K562 (cell line): ENCODE measurements at regions not wholly inside any gene's neighbourhood (a gene's known extent, or its start where the extent isn't known, plus 50 kb on each side); places are given as distances from the start of the nearest gene placed in this dataset.

Source experiments
- ATAC-seq: fragments of 200-7000 bp; cut with Tn5 transposase; 3 replicates; pipeline ENCODE4 v1.9.1; 2020; ENCODE audit warnings: moderate library complexity
- BruUV-seq: library from RNA; stranded (reverse); fragments of 400-500 nt; replicated peaks from 2 replicates; lab custom pipeline; 2021; lab: Mats Ljungman, UMichigan
- CTCF ChIA-PET: fragments of 300-600 bp; formaldehyde crosslinking; extraction: SDS; loops from one replicate; lab custom pipeline; 2021; ENCODE audit warnings: low intra/inter-chr PET ratio; lab: Yijun Ruan, JAX
- POLR2A ChIA-PET: fragments of 300-600, 350-650 bp; sonication (Branson Sonifier 250); formaldehyde crosslinking; extraction: SDS; loops from one replicate; lab custom pipeline; 2021; ENCODE audit warnings: antibody characterized with exemption, inconsistent platforms; lab: Yijun Ruan, JAX
- DNase-seq, 4 experiments: peaks; one replicate each; pipeline versions ENCODE4 v3.0.0 to v3.0.0-alpha.2; 2011 to 2018; ENCODE audit warnings: low spot score in 3 of 4, mixed read lengths in 3 of 4; ENCODE audit errors: extremely low read depth in 1 of 4
- FAIRE-seq: peaks from 2 replicates; lab custom pipeline; 2011; peaks lifted over from hg19 to GRCh38; lab: Jason Lieb, UNC
- H2AFZ ChIP-seq: 2 replicates; pipeline ENCODE4 v1.6.0; 2011; ENCODE audit warnings: low read depth, low read length, control low read depth, inconsistent platforms
- H3K27ac ChIP-seq: fragments of 200-600 bp; 3 replicates; pipeline ENCODE4 v1.8.0; 2011; ENCODE audit warnings: low read depth, mild to moderate bottlenecking, control low read depth, inconsistent platforms, low read length, moderate library complexity, mixed read lengths; ENCODE audit errors: extremely low read depth
- H3K27me3 ChIP-seq, 2 experiments: fragments of 300-600 bp in 1 of 2; 2 replicates in 1 of 2; 3 replicates in 1 of 2; pipeline versions ENCODE4 v1.6.0 to v1.8.0; 2011; ENCODE audit warnings: inconsistent platforms in 2 of 2, low read length in 2 of 2, mild to moderate bottlenecking in 1 of 2, mixed read lengths in 1 of 2, moderate library complexity in 1 of 2; ENCODE audit not compliant: control insufficient read depth in 2 of 2, insufficient read depth in 2 of 2
- H3K36me3 ChIP-seq: fragments of 300-600 bp; 3 replicates; pipeline ENCODE4 v1.8.0; 2011; ENCODE audit warnings: mild to moderate bottlenecking, low read length, inconsistent platforms; ENCODE audit not compliant: control insufficient read depth, insufficient read depth
- H3K4me1 ChIP-seq, 2 experiments: fragments of 200-600 bp in 1 of 2; replicated peaks in 1 of 2; 2 replicates in 1 of 2; 3 replicates in 1 of 2; pipeline versions ENCODE4 v1.5.1 to v1.8.0; 2011; ENCODE audit warnings: inconsistent platforms in 2 of 2, low read length in 2 of 2, mild to moderate bottlenecking in 1 of 2, mixed read lengths in 1 of 2, moderate library complexity in 1 of 2; ENCODE audit not compliant: control insufficient read depth in 2 of 2, insufficient read depth in 2 of 2
- H3K4me2 ChIP-seq: 2 replicates; pipeline ENCODE4 v1.6.1; 2011; ENCODE audit warnings: low read length, control low read depth, inconsistent platforms, mixed read lengths; ENCODE audit not compliant: insufficient read depth
- H3K4me3 ChIP-seq: fragments of 200-600 bp; sonication (generic), shearing (Covaris generic); 2 replicates; pipeline ENCODE4 v1.5.1; 2016; ENCODE audit warnings: control low read depth, inconsistent platforms
- H3K79me2 ChIP-seq: fragments of 200-600 bp; 3 replicates; pipeline ENCODE4 v1.8.0; 2011; ENCODE audit warnings: low read length, inconsistent platforms; ENCODE audit not compliant: control insufficient read depth, insufficient read depth
- H3K9ac ChIP-seq, 2 experiments: 2 replicates each; pipeline versions ENCODE4 v1.6.0 to v1.6.1; 2011; ENCODE audit warnings: low read depth in 2 of 2, low read length in 2 of 2, control low read depth in 1 of 2, inconsistent platforms in 1 of 2, mild to moderate bottlenecking in 1 of 2, mixed read lengths in 1 of 2; ENCODE audit not compliant: insufficient read depth in 1 of 2
- H3K9me1 ChIP-seq: one replicate; pipeline ENCODE4 v1.6.0; 2011; ENCODE audit warnings: inconsistent platforms, mild to moderate bottlenecking, low read length, moderate library complexity; ENCODE audit not compliant: control insufficient read depth, insufficient read depth
- H3K9me3 ChIP-seq: replicated peaks from 2 replicates; pipeline ENCODE4 v1.5.1; 2011; ENCODE audit warnings: low read depth, low read length, inconsistent platforms; ENCODE audit not compliant: control insufficient read depth, insufficient read depth
- H4K20me1 ChIP-seq: replicated peaks from 2 replicates; pipeline ENCODE4 v1.6.1; 2011; ENCODE audit warnings: low read length, inconsistent platforms, mixed read lengths; ENCODE audit not compliant: control insufficient read depth, insufficient read depth
- CEBPG ChIP-seq, 3 experiments: fragments of 200-800 bp in 1 of 3; sonication (Bioruptor generic) in 1 of 3; sonication (generic) in 1 of 3; formaldehyde crosslinking in 1 of 3; IDR thresholded peaks in 2 of 3; conservative IDR thresholded peaks in 1 of 3; 2 replicates each; pipeline versions ENCODE4 v1.6.1 to v1.8.0; 2016 to 2022; ENCODE audit warnings: missing compliant biosample characterization in 2 of 3, missing genetic modification characterization in 2 of 3, mild to moderate bottlenecking in 1 of 3, missing genetic modification reagents in 1 of 3
- CSDE1 ChIP-seq, 2 experiments: fragments of 450-650 bp; IDR thresholded peaks; 2 replicates each; pipeline ENCODE4 v1.6.1; 2016; ENCODE audit warnings: mild to moderate bottlenecking in 1 of 2
- EP400 ChIP-seq: fragments of 450-650 bp; IDR thresholded peaks from 2 replicates; pipeline ENCODE4 v1.6.1; 2017; ENCODE audit warnings: antibody characterized with exemption, mild to moderate bottlenecking, moderate library complexity
- GATAD2B ChIP-seq: fragments of 450-650 bp; IDR thresholded peaks from 2 replicates; pipeline ENCODE4 v1.6.1; 2017; ENCODE audit warnings: mild to moderate bottlenecking, borderline replicate concordance
- SNIP1 ChIP-seq: fragments of 450-650 bp; IDR thresholded peaks from 2 replicates; pipeline ENCODE4 v1.7.1; 2017; ENCODE audit warnings: low read depth, mild to moderate bottlenecking
- ZNF41 ChIP-seq: fragments of 250-450 bp; sonication (Bioruptor Pico); conservative IDR thresholded peaks from 2 replicates; pipeline ENCODE4 v1.4.0; 2020; ENCODE audit warnings: mild to moderate bottlenecking
- WGBS: fragments of 100-300 bp; shearing (Covaris generic); methylation state at CpG from one replicate; pipeline ENCODE4 v1.1.6; 2016; ENCODE audit warnings: low coverage, mixed read lengths; ENCODE audit not compliant: insufficient coverage; ENCODE audit errors: missing lambda C conversion rate; 5-methylcytosine and 5-hydroxymethylcytosine counted together
- in situ Hi-C: fragments of 300-500 bp; cut with MboI; formaldehyde crosslinking; loops from 4 replicates; pipeline ENCODE4 v1.15.0; 2018; ENCODE audit warnings: inconsistent platforms, mixed read lengths
- intact Hi-C: fragments of 100-400 bp; cut with micrococcal nuclease; formaldehyde crosslinking; loops from 2 replicates; pipeline ENCODE4 v1.14.2; 2022

DNA sequence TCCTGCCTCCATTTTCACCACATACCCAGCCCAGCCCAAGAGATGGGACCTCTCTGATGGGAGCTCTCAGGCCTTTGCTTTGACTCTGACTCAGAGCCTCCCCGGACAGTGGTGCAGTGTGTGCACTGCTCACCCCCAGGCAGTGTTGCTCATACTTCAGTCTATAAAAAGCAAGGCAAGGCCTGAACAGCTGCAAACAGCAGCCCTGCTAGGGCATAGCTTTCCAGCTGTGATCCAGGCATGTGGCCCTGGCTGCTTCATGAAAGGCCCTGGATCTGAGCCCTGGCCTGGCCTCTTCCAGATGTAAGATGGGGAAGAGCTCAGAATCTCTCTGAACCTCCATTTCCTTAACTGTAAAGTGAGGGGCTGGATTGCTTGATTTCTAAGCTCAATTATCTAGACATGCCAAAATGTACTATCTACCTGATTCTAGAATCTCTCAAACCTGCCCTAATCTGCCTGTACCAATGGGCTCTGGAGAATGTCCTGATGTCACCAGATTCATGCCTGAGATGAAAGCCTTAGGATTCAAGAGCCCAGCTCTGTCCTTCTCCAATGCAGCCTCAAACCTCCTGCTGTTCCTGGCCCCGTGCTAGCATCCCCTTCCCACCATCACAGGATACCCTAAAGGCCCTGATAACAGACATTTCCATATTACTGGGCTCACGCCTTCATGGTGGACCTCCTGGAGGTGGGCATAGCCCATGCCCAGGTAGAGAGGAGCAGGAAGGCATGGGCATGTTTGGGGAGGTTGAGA is 206.9 kb downstream of the ARL4C start:
- no peaks in the 10 kb centered on the region for H3K27me3 ChIP-seq
- ChIA-PET POLR2A (no interaction called here), CTCF (no interaction called here)
- BruUV-seq: no TSS peak
- H3K9me3 ChIP-seq: no peaks in the 10 kb centered on the region
- H3K9me1 ChIP-seq: peaks cover 3% of the 10 kb centered on the region
- no peak for DNase-seq
- no peak overlapping the region for H3K9ac ChIP-seq
- intact Hi-C loops (loop anchor here (5.0 kb wide), 2 partner anchors 117 to 212 kb away; no protein-coding TSS in a partner anchor), in situ Hi-C loops (no loop called here)
- no peak overlapping the region for H3K27ac ChIP-seq
- H3K4me3 ChIP-seq: no peak overlapping the region
- no peak overlapping the region for H2AFZ ChIP-seq
- H4K20me1 ChIP-seq: no peaks in the 10 kb centered on the region
- H3K79me2 ChIP-seq: no peaks in the 10 kb centered on the region
- 0% methylated on average over 2 of the region's 3 CpGs for WGBS
- no peak for TF ChIP-seq EP400
- no peaks in the 10 kb centered on the region; a peak in 1 of 5 replicates for H3K4me1 ChIP-seq
- no peak overlapping the region for H3K4me2 ChIP-seq
- no peak for FAIRE-seq
- no peaks in the 10 kb centered on the region for H3K36me3 ChIP-seq
- no peak for ATAC-seq

DNA sequence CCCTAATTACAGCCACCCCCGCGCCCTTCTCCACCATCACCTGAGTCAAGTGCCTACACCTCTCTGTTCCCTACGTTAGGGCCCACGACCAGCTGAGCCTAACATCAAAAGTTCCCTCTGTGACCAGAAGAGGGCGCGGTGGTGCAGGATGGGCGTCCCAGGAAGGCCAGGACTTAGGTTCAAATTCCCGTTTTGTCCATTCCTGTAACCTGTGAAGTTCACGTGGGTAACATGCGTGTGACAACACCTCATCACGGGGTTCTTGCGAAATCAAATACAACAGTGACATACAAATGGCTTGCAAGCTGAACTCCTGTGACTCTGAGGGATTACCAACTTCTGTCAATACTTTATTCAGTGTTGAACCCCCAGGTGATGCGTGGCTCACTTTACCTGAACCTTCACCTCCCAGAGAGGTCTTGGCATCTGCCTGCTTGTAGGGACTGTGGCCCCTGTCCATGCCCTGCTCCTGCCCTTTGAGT is 207.9 kb downstream of the ARL4C start:
- peak; percentile 42 for FAIRE-seq
- peak; percentile 86 for ATAC-seq
- Histone ChIP-seq H3K36me3 (no peaks in the 10 kb centered on the region), H3K4me2 (no peak overlapping the region), H3K4me1 (no peaks in the 10 kb centered on the region; a peak in 1 of 5 replicates), H2AFZ (no peak overlapping the region), H3K9ac (no peak overlapping the region), H3K27ac (no peak overlapping the region), H3K79me2 (no peaks in the 10 kb centered on the region), H3K4me3 (no peak overlapping the region), H3K27me3 (no peaks in the 10 kb centered on the region), H3K9me1 (peaks cover 3% of the 10 kb centered on the region), H3K9me3 (no peaks in the 10 kb centered on the region), H4K20me1 (no peaks in the 10 kb centered on the region)
- in situ Hi-C loops (no loop called here), intact Hi-C loops (loop anchor here (5.0 kb wide), 2 partner anchors 118 to 213 kb away; no protein-coding TSS in a partner anchor)
- ChIA-PET CTCF (no interaction called here), POLR2A (interaction anchor here (1.0 kb wide), 1 partner anchor 10 kb away, joined by 3 read pairs; no protein-coding TSS in a partner anchor)
- BruUV-seq: no TSS peak
- DNase-seq: peak; percentile 48 to 68 (median 64)
- WGBS: 4% methylated on average over 9 of the region's 13 CpGs
- TF ChIP-seq CSDE1 (IDR thresholded peaks at IDR 0.05): no peak
- TF ChIP-seq SNIP1: no peak
- TF ChIP-seq ZNF41 (CRISPR knock-in tag): no peak
- no peak for TF ChIP-seq GATAD2B
- TF ChIP-seq CEBPG (CRISPR knock-in tag; IDR thresholded peaks at IDR 0.05): no peak
- peak in 1 of 2 experiments; percentile 37; a peak in 2 of 4 replicates for TF ChIP-seq CEBPG (tag; conservative IDR thresholded peaks at IDR 0.05 in 1 of 2, IDR thresholded peaks at IDR 0.05 in 1 of 2)
